ENCODE measurements at regions not wholly inside any gene's neighbourhood (a gene's known extent, or its start where the extent isn't known, plus 50 kb on each side); places are given as distances from the start of the nearest gene placed in this dataset.
"Not testable (repeated sequence)": the region's sequence is repeated elsewhere in the genome, so short reads cannot be mapped to it uniquely, and the experiment has no call there.

DNA sequence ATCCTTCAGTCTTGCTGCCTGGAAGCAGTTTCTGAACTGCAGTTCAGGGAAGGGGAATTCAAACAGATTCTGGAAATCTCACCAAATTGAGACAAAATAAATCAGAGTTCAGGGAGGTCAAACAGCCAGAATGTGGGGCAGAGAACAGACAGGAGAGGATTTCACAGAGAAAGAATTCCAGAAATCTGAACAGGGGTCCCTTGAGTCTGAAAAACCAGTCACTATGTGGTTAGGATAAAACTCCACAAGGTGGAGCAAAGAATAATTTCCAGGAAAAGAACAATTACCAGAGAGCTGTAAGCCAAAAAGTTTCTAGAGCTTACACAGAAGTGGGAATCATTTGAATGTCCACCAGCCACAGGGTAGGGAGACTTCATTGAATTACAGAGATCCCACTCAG, 84.7 kb downstream of the URB2 start:
- DNase-seq = no peak

DNA sequence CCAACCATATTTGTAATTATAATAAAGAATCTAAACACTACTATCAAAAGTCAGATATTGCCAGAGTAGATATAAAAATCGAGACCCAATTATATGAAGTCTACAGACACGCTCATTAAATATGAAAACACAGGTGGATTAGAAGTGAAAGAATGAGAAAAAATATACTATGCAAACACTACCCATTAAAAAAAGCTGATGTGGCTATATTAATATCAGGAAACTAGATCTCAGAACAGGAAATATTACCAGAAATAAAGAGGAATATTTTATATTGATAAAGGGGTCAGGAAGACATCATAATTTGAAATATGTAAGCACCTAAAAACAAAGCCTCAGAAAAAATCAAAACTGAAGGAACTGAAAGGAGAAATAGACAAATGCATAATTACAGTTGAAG, 88.3 kb downstream of the URB2 start:
- no peak for DNase-seq

DNA sequence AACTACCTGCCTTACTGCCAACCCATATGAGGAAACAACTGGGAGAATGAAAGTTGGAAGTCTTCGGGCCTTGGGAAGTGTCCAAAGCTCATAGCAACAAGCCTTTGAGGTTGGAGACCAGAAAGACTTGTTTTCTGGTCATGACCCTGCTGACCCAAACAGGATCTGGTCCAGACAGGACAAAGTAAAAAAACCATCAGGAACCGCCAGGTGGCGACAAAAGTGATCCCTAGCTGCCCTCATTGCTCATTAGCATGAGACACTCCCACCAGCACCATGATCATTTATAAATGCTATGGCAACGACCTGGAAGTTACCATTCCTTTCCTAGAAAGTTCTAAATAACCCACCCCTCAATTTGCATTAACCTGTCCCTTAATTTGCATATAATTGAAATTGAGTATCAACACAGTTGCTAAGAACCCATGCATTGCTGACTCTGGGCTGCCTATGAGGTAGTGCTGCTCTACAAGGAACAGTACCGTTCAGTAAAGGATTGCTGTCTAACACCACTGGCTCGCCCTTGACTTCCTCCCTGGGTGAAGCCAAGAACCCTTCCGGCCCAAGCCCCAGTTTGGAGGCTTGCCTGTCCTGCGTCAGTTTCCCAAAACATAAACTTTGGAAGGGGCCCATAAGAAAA, 89.0 kb downstream of the URB2 start:
- peak; percentile 52 for DNase-seq

DNA sequence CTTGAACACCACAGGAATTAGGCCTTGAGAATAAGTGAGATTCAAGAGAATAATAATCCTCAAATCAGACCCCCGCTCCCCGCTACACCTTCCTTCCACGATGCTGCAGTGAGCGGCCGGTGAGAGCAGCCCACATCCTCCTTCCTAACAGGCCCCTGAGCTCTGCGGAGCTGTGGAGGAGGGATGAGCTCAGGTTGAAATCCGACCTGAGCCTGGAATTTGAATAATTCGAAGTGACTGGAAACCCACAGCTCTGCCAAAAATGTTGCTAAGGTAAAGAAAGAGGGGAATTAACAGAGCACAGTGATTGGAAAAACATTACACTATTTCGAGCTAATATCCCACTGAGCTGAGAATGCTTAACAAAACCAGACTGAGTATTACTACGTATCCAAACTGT, 90.0 kb downstream of the URB2 start:
- no peak for DNase-seq

DNA sequence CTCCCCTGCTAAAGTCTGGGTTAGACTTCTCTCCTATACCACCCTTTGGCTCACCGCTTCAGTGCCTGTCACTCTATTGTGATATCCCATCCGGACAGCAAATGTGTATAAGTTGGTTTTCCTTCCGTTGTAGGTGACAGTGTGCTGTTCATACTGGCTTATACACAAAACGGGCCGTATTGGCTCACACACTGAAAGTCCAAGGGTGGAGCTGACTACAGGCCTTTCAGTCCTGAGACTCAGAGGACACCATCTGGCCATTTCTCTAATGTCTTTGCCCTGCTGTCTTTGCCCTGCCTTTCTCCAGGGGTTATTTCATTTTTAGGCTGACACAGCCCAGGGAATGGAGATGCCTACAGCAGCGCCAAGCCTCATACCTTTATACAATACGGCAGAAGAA, 90.7 kb downstream of the URB2 start:
- no peak for DNase-seq

DNA sequence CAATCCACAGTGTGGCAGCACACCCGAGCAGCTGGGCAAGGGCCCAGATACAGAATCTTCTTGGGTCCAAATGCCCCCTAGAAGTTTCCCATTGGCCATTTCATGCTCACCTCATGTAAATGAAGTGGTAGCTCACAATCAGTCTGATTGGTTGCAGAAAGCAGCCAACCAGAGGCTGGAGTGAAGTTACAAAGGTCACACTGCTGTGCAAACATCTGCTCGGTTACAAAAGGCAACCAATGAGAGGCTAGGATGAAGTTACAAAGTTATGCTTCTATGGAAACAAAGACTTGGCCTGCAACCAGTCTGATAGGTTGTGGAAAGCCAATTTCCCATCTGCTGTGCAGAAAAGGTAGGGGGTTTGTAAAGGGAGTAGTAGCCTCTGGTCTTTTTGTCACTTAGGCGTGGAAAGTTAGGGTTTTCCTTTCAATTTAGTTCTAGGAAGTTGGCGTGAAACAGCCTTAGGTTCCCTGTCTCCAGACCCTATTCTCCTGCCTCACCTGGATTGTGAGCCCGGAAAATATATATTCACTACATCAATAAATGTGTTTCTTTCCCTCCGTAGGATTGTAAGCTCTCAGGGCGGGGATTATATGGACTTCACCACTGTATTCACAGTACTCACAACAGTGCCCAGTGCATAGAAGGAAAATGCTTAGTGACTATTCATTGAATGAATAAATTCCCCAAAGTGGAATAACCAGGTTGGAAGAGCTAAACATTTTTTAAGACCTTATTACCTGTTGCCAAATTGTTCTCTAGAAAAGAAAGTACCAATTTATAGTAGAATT, 91.9 kb downstream of the URB2 start:
- no peak for DNase-seq

GRCh38 chr1:229726061-229726460, 100.0 kb downstream of the URB2 start:
- DNase-seq = no peak

DNA sequence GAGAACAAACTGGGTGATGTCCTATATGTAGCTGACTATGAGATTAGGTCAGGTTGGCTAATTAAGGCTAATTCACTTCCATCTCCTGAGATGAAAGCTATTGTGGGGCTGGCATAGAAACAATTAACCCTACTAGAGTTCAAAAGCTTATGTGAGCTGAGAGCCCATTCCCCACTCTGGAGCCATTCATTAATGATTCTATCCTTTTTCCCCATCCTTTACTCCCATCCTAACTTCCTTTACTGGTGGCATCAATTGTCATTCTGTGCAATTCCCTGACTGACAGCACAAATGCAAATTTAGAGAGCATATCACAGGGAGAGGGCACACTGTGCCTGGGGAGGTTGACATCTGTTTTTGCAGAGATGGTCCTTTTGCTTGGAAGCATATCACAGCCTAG, 103.9 kb downstream of the URB2 start:
- no peak for DNase-seq

DNA sequence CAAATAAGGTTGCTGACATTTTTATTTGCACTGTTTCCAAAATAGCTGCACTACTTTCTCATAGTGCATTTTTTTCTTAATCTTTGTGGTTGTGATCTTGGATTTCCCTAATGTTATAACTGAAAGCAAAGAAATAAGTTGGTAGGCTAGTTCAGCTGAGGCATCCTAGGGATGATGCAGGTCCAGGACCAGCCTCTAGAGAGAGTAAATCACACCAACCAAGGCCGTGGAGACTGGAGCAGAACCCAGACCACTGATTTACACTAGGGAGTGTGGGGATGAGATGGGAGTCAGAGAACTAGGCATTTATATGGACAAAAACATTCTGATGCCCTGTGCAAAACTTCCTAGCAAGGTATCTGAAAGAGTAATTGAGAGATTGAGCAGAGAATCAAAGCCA, 104.5 kb downstream of the URB2 start:
- no peak for DNase-seq

DNA sequence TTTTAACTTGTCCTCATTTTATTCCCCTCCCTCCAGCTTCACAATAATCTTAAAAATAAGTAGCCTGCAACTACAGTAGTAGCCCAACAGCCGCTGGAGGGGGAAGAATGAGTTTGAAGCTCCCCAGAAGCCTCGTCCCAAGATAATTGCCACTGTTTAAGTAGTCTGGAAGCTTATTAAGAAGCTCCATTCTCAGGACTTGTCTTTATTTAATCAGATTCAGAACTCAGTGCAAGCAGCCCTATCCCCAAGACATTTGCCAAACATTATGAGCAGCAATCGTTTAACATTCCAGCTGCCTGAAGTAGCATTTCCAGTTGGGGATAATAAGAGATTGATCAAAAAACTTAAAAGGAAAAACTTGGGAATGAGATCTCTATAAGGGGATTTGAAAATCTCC, 106.0 kb downstream of the URB2 start:
- DNase-seq = no peak

- DNase-seq = no peak
These were observed 110.3 kb downstream of the URB2 start for GRCh38 chr1:229736376-229736775.

DNA sequence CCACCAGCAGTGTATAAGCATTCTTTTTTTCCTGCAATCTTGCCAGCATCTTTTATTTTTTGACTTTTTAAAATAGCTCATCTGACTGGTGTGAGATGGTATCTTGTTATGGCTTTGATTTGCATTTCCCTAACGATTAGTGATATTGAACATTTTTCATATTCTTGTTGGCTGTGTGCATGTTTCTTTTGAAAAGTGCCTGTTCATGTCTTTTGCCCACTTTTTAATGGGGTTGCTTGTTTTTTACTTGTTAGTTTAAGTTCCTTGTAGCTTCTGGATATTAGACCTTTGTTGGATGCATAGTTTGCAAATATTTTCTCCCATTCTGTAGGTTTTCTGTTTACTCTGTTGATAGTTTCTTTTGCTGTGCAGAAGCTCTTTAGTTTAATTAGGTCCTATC, 116.6 kb downstream of the URB2 start:
- not testable (repeated sequence) for DNase-seq

DNA sequence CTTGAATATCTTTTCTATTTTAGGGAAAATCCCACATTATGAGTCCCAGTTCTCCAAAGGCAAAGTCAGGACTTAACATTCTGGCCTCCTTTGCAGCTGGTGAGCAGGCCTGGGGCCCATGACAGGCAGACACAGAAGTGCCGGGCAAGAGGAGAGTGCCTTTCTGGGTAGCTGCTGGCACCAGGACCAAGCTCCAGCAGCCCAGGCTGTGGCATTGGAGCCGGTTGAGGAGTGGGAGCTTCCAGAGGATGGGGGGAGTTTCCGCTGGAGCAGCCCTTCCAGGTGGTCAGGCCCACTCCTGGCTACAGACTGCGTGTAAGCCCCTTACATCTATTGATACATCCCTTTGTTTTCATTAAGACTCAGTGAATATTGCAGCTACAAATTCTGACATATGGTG, 123.9 kb downstream of the URB2 start:
- no peak for DNase-seq

GRCh38 chr1:229751610-229752009, 125.6 kb downstream of the URB2 start:
- no peak for DNase-seq

- no peak for DNase-seq
These were observed 126.6 kb downstream of the URB2 start for GRCh38 chr1:229752679-229753078.

GRCh38 chr1:229753764-229754551, 127.9 kb downstream of the URB2 start:
- DNase-seq = no peak

DNA sequence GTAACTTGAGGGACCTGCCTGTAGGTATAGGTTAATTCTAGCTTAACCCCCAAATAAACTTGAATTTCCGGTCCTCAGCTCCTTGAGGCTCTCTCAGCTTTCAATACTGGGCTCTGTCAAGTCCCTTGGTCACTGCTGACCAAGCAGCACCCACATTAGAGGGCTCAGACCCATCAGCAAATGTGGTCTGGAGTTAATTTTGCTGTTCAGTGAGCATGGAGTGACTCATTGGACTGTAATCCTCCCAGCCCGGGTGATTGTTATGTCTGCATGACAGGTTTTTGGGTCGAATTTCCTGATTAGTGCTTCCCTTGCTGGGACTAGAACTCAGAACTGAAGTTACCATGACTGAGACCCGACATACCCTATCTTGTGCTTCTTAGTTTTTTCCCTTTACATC, 130.6 kb downstream of the URB2 start:
- no peak for DNase-seq

DNA sequence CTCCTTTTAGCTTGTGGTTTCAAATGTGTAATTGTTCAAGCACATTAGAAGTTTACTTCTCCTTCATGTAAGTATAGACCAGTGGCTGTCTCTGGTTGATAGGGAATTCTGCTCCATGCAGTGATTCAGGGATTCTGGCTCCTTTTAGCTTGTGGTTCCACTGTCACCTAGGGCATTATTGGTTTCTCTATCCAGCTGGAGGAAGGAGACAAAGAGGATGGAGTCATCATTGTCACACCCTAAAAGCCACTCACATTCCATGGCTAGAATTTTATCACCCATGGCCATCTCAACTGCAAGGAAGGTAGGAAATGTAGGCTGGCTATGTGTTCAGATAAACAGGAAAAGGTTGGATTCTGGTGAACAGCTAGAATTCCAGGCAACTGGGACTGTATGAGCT, 131.2 kb downstream of the URB2 start:
- DNase-seq = no peak

- no peak for DNase-seq
These were observed 132.3 kb downstream of the URB2 start for GRCh38 chr1:229758101-229759036.

DNA sequence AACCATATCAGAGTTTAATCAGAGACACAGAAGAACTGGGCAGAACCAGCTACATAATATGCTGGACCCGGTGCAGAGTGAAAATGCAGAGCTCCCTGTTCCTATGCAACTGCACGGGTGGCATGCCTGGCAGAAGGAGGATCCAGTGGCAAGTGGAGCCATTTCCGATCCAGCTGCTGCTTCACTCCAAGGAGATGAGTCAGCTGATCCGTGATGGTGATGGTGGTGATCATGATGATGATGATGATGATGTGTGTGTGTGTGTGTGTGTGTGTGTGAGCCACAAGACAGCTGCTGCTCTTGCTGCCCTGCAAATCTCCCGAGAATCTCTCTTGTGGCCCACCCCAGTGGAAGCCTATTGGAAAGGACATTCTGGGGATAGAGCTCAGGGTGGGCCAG, 133.0 kb downstream of the URB2 start:
- DNase-seq = no peak

DNA sequence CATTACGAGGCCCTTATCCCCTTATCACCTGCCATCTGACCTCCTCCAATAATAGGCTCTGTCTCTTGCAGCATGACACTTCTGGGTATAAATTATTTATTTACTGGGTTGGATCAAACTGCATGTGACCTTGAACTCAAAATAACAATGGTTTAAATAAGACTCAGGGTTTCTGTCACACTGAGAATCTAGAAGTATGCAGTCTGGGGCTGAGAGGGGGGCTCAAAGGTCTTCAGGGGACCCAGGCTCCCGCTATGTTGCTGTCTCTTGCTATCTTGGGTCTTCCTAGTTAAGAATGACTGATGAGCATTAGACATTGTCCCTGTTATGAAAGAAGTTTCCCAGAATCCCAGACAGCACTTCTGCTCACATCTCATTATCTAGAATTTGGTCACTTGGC, 133.5 kb downstream of the URB2 start:
- DNase-seq = no peak

DNA sequence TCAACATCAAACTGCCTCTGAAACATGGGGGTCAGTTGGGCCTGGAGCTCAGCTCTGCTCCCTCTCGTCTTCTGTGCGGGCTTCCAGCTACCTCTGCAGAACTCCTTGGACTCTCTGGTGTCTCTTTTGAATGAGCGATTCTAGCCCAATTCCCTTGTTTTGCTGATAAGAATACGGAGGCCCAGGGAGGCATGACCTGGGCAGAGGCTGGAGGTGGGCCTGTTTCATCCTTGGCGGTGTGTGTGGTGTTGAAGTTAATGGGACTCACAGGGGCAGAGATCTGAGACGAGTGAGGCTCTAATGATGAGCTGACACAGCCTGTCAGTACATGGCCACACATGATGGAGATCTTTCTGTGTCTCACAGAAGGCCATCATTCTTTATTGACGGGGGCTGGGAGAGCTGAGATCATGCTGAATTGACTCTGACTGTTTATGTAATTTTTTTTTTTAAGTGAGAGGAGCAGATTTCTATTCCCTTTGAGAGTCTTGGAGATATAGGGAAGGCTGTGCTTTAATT, 134.5 kb downstream of the URB2 start:
- no peak for DNase-seq

DNA sequence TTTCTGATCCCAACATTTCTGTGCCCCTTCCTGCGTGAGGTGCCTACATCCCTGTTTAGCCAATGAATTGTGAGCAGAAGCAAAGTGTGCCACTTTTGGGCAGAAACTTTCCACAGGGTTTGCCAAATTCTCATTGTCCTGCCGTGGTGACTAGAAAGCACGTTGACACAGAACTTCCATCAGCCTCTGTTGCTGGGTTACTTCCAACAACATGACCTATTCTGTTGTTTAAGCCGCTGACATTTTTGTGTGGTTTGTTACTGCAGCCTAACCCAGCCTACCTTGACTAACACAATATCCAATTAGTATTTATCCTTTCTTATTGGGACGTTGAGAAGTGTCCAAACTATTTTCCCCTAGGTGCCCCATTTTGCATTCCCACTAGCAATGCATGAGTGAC, 136.8 kb downstream of the URB2 start:
- DNase-seq = no peak
